AG20443 (cell line): ENCODE measurements at regions not wholly inside any gene's neighbourhood (a gene's known extent, or its start where the extent isn't known, plus 50 kb on each side); places are given as distances from the start of the nearest gene placed in this dataset.

Experiments
- DNase-seq: peaks from one replicate; pipeline ENCODE4 v3.0.0; 2012; ENCODE audit warnings: low spot score, mixed read lengths

GRCh38 chr21:16363100-16363499, 633.3 kb downstream of the USP25 start:
- no peak for DNase-seq

GRCh38 chr21:16363518-16363917, 633.7 kb downstream of the USP25 start:
- no peak for DNase-seq

GRCh38 chr21:16366207-16366606, 636.4 kb downstream of the USP25 start:
- no peak for DNase-seq

GRCh38 chr21:16367079-16367478, 637.3 kb downstream of the USP25 start:
- DNase-seq: no peak

GRCh38 chr21:16370186-16370585, 640.4 kb downstream of the USP25 start:
- no peak for DNase-seq

- no peak for DNase-seq
Observed at GRCh38 chr21:16372586-16372985, 642.8 kb downstream of the USP25 start.

GRCh38 chr21:16376673-16377072, 646.9 kb downstream of the USP25 start:
- DNase-seq: no peak

GRCh38 chr21:16377120-16377658, 647.4 kb downstream of the USP25 start:
- DNase-seq: peak; percentile 9

GRCh38 chr21:16377857-16378256, 648.1 kb downstream of the USP25 start:
- DNase-seq: no peak

GRCh38 chr21:16378525-16378924, 648.7 kb downstream of the USP25 start:
- DNase-seq: no peak

GRCh38 chr21:16388291-16388690, 658.5 kb downstream of the USP25 start:
- no peak for DNase-seq

GRCh38 chr21:16388911-16389560, 659.3 kb downstream of the USP25 start:
- no peak for DNase-seq

GRCh38 chr21:16389643-16390042, 659.9 kb downstream of the USP25 start:
- no peak for DNase-seq

GRCh38 chr21:16395285-16395684, 665.5 kb downstream of the USP25 start:
- no peak for DNase-seq

GRCh38 chr21:16402752-16403151, 673.0 kb downstream of the USP25 start:
- no peak for DNase-seq

- no peak for DNase-seq
Observed at GRCh38 chr21:16404776-16405175, 675.0 kb downstream of the USP25 start.

- DNase-seq: no peak
Observed at GRCh38 chr21:16406355-16406754, 676.6 kb downstream of the USP25 start.

- DNase-seq: no peak
Observed at GRCh38 chr21:16407403-16408240, 677.8 kb downstream of the USP25 start.

GRCh38 chr21:16408280-16408679, 678.5 kb downstream of the USP25 start:
- no peak for DNase-seq

GRCh38 chr21:16409352-16409751, 679.6 kb downstream of the USP25 start:
- no peak for DNase-seq

GRCh38 chr21:16418226-16418625, 688.4 kb downstream of the USP25 start:
- peak; percentile 21 for DNase-seq

- no peak for DNase-seq
Observed at GRCh38 chr21:16418642-16419041, 688.9 kb downstream of the USP25 start.

GRCh38 chr21:16419188-16419921, 689.6 kb downstream of the USP25 start:
- DNase-seq: peak; percentile 27
